GM18520 (cell line): ENCODE measurements at regions not wholly inside any gene's neighbourhood (a gene's known extent, or its start where the extent isn't known, plus 50 kb on each side); places are given as distances from the start of the nearest gene placed in this dataset.
"Not testable (repeated sequence)": the region's sequence is repeated elsewhere in the genome, so short reads cannot be mapped to it uniquely, and the experiment has no call there.

Source experiments
- ATAC-seq: cut with Tn5 transposase; IDR thresholded peaks from one replicate; pipeline ENCODE4 v1.9.1; 2021; ENCODE audit not compliant: unreplicated experiment

DNA sequence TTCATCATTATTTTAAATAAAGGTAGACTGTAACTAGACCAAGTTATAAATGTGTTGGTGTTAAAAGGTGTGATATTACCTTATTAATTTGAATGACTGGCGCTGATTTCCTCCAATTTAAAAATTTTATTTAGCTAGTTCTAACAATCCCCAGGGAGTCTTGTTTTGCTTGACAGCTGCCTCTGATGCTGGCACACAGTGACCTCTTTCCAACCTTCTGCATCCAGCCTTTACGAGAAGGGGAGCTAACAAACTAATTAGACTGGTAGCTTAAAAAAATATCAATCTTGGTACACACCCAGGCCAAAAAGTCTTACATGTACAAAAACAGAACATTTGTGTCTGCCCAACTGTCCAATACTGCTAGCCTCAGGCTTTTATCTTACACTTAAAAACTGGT is 51.8 kb upstream of the ENPEP start:
- ATAC-seq, result no peak

DNA sequence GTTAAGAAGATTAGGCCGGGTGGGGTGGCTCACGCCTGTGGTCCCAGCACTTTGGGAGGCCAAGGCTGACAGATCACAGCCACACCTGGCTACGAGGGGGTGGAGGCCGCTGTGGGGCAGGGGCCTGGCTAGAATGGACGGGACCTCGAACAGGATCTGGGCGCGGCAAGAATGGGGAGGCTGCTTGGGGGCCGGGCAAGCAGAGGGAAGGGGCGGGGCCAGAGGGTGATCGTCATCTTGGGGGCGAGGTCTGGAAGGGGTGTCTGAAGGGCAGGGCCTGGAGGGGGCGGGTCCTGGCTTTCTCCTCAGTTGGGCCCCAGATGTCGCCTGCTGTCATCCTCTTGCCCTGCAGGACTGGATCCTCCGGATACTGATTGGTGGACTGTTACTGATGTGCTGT is 57.3 kb upstream of the ENPEP start:
- ATAC-seq, result no peak

DNA sequence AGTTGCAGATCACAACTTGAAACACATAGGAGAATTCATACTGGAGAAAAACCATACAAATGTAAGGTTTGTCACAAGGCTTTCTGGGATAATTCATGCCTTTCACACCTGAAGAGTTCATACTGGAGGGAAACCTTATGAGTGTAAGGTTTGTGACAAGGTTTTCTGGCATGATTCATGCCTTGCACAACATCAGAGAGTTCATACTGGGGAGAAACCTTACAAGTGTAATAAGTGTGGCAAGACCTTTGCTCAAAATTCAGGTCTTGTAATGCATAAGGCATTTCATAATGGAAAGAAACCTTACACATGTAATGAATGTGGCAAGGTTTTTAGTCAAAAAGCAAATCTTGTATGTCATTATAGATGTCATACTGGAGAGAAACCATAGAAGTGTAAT is 58.8 kb upstream of the ENPEP start:
- ATAC-seq, result no peak

DNA sequence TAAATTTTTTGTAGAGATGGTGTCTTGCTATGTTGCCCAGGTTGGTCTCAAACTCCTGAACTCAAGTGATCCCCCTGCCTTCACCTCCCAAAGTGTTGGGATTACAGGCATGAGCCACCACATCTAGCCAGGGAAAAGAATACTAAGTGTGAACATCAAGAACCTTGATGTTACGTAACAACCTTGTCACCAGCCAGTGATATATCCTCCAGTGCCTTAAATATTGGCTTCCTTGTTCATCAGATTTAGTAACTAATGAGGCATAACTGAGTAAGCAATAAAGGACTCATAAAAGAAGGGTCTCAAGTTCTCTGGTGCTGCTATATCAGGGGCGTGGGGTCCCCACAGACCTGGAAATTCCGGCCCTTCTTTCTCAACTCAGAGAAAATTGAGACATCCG is 60.5 kb upstream of the ENPEP start:
- ATAC-seq, result no peak

DNA sequence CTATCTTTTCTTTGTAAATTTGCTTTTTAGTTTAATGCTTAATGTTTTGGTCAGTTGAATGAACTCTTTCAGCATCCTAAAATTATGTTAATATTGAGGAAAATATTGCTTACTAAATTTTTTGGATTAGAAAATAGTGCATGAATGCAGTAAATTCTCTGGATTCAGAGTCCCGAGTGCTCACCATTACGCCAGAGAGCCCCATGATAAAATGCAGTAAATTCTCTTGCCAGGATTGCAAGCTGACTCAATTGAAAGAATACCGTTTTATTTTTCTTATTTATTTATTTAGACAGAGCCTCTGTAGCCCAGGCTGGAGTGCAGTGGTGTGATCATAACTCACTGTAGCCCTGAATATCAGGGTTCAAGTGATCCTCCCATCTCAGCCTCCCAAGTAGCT is 60.9 kb upstream of the ENPEP start:
- no peak for ATAC-seq

DNA sequence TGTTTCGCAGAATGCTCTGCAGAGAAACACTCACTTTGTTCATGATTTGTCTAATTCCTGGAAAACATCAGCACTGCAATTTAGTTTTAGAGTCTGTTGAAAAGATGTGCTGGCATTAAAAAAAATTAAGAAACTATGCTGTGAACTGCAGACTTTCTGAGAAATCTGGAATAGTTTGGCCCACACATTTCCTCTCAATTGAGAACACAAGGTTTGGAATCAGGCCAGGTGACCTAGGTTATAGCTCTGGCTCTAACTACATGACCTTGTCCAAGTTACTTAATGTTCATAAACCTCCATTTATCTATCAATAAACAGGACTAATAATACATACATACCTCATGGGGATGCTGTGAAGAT is 61.4 kb upstream of the ENPEP start:
- no peak for ATAC-seq

DNA sequence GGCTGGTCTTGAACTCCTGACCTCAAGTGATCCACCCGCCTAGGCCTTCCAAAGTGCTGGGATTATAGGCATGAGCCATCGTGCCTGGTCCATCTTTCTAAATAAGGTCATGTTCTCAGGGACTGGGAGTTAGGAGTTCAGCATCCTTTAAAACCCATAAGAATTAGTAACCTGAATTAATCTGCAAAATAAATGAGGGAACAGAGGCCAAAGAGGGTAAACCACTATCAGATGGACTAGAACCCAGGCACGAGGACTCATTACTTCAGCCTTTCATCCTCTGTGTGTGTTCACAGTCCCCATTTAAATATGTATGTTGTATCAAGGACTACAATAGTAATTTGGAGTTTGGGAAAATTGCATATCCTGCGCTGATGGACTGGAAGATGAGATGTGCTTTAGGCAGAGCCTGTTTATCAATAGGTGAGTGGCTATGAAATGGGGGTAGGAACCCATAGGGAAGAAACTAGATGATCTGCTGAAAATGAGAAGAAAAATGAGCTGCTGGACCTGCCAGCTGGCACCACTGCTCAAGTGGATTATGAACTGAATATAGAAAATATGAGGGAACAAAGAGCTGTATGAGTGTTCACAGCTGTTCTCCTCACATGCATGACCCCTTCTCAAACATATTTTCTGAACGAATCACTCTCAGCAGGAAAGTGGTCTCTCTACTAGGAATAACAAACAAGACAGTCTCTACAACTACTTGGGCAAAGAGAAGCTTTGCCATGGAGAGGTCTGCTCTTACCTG is 62.0 kb upstream of the ENPEP start:
- not testable (repeated sequence) for ATAC-seq

DNA sequence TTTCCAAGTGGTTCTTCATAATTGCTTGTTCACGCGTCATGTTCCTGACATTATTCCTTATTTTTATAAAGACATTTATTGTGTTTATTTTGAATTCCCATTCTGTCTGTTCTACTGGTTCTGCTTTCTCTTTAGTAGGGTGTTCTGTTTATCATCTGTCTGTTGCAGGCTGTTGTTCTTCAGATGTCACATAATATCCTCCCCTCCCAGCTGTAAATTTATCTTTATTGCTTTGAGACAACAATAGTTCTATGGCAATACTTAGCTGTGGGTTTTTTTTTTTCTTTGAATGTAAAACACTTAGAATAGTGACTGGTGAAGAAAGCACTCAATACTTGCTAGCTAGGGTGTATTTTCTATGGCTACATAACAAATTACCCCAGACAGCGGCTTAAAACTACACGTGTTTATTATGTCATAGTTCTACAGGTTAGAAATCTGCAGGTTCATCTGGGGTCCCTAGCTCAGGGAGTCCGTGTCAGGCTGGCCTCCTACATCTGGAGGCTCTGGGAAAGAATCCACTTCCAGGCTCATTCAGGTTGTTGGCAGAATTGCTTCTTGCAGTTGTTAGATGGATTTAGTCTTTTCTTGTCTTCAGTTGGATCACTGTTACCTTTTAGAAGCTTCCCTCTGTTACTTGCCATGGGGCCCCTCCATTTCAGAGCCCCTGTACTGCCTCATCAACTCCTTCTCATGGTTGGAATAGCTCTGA is 63.4 kb upstream of the ENPEP start:
- ATAC-seq, result no peak

DNA sequence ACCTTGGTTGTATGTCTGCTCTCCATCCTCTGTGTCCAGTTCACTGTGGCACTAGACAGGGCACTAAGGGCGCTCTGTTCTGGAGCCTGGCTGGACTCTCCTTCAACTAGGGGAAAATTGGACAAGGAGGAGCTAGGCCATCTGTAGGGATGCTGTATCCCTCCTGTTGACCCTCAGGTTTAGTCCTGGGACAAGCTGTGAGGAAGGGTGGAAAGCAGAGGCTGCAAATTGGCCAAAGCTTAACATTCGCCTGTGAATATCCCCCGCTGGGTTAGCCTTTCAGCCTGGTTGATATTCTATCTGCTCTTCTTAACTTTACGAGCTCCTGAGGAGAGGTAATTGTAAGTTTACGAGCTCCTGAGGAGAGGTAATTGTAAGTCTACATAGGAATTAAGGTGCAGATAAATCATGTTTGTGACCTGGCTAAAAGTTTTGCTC is 64.4 kb upstream of the ENPEP start:
- ATAC-seq, result no peak

DNA sequence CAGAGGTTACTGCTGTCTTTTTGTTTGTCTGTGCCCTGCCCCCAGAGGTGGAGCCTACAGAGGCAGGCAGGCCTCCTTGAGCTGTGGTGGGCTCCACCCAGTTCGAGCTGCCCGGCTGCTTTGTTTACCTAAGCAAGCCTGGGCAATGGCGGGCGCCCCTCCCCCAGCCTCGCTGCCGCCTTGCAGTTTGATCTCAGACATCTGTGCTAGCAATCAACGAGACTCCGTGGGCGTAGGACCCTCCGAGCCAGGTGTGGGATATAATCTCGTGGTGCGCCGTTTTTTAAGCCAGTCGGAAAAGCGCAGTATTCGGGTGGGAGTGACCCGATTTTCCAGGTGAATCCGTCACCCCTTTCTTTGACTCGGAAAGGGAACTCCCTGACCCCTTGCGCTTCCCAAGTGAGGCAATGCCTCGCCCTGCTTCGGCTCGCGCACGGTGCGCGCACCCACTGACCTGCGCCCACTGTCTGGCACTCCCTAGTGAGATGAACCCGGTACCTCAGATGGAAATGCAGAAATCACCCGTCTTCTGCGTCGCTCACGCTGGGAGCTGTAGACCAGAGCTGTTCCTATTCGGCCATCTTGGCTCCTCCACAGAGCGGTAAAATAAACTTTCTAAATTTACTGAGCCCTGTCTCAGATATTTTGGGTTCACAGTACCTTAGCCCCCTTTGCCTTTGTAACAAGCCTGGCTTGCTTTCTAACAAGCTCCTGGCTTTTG is 64.9 kb upstream of the ENPEP start:
- ATAC-seq, result not testable (repeated sequence)

DNA sequence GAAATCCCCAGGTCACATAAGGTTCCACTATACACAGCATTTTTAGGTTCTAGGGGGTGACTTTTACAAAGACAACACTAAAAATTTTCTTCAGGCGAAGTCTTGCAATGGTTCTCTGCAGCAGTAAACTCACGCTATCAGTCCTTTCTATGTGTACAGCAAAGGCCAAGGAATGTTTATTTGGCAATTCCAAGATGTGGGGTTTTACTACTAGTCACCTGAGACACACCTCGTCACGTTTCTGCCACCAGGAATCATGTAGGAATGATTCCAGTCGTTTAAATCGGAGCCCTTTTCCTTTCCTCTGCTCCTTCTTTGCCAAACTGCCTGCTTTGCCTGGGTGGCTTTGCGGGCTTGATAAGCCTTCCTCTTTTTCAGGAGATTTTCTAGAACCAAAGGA is 75.9 kb upstream of the ENPEP start:
- ATAC-seq, result no peak

DNA sequence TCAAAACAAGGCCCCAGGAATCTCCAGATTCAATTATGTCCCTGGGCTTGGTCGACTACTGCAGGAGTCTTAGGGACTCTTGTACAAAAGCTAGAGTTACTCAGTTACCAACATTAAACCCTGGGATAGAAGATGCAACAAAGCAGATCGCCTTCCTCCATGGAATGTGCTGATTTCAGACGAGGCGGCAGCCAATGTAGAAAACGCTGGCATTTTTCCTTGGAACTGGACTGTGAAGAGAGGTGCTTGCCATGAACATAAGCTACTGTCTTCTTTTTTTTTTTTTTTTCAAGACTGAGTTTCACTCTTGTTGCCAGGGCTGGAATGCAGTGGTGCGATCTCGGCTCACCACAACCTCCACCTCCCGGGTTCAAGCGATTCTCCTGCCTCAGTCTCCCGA is 76.9 kb upstream of the ENPEP start:
- not testable (repeated sequence) for ATAC-seq

DNA sequence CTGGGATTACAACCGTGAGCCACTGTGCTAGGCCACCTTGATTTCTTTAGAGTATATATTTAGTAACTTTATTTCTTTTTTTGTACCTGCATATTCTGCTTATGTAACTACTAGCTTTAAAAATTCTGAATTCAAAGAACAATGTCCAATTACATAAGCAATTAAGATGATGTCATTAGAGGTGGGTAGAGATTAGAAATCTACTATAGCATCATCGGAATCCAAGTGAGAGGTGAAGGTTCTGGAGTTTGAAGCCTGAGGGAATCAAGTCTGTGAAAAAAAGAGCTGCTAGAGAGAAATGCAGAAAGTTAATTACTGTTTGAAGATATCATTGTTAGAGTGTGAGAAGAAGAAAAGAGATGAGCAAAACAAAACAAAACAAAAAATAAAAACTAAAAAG is 79.0 kb upstream of the ENPEP start:
- ATAC-seq, result no peak

DNA sequence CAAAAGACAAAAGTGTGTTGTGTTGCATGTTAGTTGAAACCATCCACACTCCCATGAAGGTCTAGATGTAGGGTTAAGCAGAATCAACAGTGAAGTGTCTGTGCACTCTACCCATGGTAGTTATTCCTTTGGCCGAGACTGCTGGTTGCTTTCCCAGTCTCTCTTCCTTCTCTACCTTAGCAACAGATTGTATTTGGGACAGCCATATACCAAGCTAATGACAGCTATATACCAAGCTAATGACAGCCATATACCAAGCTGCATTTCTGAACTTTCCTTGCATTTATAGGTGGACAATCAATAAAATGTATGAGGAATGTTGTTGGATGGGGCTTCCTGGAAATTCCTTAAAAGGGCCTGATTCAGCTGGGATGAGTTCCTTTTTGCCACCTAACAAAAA is 80.5 kb upstream of the ENPEP start:
- ATAC-seq, result no peak

DNA sequence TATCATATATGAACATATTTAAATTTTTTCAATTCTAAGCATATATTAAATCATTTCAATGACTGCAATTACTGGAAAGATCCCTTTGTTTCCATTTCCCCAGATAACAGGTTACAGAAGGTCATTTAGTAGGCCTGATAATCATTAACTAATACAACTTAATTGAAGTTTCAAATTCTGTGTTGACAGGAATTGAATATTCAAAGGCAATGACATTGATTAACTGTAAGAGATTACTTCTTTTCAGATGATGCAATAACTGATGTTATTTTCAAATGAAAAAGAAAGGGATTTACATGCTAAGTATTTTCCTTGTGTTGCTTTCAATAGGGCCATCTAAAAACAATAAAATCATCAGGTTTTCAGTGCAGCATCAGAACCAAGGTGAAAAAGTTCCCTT is 81.1 kb upstream of the ENPEP start:
- ATAC-seq, result no peak

DNA sequence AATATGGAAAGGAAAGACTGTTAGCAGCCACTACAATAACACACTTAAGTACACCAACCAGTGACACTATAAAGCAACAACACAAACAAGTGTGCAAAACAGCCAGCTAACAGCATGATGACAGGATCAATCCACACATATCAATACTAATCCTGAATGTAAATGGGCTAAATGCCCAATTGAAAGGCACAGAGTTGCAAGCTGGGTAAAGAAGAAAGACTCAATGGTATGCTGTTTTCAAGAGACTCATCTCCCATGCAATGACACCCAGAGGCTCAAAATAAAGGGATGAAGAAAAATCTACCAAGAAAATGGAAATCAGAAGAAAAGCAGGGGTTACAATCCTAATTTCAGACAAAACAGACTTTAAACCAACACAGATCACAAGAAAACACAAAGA is 94.2 kb upstream of the ENPEP start:
- no peak for ATAC-seq

DNA sequence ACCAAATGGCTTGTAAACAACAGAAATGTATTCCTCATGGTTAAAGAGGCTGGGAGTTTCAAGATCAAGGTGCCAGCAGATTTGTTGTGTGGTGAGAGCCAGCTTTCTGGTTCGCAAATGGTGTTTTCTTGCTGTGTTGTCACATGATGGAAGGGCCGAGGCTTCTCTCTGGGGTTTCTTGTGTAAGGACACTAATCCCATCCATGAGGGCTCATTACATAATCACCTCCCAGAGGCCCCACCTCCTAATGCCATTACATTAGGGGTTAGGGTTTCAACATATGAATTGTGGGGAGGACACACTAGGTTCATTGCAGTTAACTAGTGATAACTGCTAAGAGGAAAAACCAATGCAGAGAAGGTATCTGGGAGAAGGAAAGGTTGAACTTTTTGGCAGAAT is 103.5 kb upstream of the ENPEP start:
- no peak for ATAC-seq

DNA sequence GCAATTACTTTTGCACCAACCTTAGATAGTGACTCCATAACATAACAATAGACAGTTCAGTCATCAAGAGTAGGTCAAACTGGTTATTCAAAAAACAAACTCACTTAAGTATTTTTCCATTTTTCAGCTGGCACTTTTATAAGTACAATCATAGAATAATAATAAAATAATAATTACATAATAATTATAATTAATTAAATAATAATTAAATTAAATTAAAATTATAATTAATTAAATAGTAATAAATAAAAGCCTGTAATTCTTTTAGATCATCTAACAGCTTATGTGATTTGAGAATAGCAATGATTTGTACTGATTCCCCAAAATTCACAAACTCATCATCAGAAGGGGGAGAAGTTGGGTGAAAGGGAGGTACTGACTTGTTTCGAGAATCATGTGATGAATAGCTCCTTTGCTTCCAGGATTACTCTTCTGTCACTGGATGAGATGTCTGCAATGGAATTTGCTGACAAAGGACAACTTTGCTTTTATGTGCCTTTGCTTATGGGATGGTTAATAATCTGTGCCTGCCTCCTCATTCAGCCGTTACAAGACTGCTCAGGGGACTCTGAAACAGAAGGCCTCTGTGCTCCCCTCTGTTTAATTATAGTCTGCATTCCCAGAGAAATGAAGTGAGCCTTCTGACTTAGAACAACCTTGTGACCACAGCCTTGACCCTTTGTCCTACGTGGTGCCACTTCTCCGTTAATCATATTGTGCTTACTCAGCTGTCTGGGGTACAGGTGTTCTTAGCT is 104.8 kb upstream of the ENPEP start:
- no peak for ATAC-seq

DNA sequence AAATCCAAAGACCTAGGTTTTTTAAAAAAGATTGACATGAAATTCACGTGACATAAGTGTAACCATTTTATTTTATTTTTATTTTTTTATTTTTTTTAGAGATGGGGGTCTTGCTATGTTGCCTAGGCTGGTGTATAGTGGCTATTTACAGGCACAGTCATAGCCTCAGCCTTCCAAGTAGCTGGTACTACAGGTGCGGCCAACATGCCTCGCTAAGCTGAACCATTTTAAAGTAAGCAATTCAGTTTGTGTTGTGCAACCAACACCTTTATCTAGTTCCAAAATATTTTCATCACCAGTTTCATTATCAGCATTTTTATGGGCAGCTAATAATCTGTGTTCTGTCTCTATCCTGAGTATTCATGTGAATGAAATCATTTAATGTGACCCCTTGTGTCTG is 107.5 kb upstream of the ENPEP start:
- no peak for ATAC-seq

DNA sequence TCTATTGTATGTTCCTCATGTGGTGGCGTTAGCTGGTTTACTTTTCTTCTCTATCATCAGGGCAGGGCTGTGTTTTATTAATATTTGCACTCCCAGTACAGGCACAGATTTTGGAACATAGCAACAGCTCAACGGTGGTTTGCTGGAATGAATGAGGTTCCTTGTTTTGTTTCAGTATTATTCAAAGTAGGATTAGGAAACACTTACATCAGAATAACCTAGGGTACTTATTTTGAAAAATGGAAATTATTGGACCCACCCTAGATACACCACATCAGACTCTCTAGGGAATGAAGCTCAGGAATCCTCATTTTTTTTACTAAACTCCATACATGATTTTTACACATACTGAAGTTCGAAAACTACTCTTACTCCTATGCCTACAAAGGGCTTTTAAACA is 108.8 kb upstream of the ENPEP start:
- no peak for ATAC-seq

DNA sequence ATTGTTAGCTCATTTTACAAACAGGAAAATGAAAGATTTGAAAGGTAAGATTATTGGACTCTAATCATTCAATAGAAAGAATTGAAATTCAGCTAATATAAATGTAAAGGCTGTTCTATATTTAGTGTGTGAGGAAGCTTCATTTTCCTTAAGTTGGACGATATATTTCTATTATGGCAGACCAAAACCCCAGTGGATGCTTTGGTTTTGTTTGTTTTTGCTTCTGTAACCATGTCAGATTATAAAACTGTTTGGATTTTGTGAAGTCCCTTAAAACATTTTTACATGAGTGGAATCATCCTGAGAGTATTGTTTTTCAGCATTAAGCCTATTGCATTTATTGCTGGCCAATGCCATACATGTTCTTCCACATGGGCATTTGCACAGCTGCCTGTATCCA is 110.2 kb upstream of the ENPEP start:
- no peak for ATAC-seq
